ENCODE measurements at regions not wholly inside any gene's neighbourhood (a gene's known extent, or its start where the extent isn't known, plus 50 kb on each side); places are given as distances from the start of the nearest gene placed in this dataset.

GRCh38 chr15:66875588-66876420 lies 173.8 kb downstream of the SMAD6 start:
- Mint-ChIP-seq H3K4me3 (no peak overlapping the region), H3K4me1 (peaks cover 9% of the 10 kb centered on the region), H3K36me3 (ENCODE audit: low read depth) (no peaks in the 10 kb centered on the region), H3K27me3 (peaks cover 15% of the 10 kb centered on the region), H3K27ac (no peak overlapping the region), H3K9me3 (no peaks in the 10 kb centered on the region)
- ChIA-PET CTCF (no interaction called here), POLR2A (no interaction called here)
- DNase-seq, result no peak

- peaks cover 15% of the 10 kb centered on the region for H3K27me3 Mint-ChIP-seq
- no peaks in the 10 kb centered on the region for H3K36me3 Mint-ChIP-seq (ENCODE audit: low read depth)
- CTCF ChIA-PET, result no interaction called here
- H3K27ac Mint-ChIP-seq, result no peak overlapping the region
- no peak overlapping the region for H3K4me3 Mint-ChIP-seq
- peaks cover 9% of the 10 kb centered on the region for H3K4me1 Mint-ChIP-seq
- POLR2A ChIA-PET, result no interaction called here
- no peaks in the 10 kb centered on the region for H3K9me3 Mint-ChIP-seq
- no peak for DNase-seq
Measured at GRCh38 chr15:66876421-66876730, 174.3 kb downstream of the SMAD6 start.

- Mint-ChIP-seq H3K9me3 (no peaks in the 10 kb centered on the region), H3K36me3 (ENCODE audit: low read depth) (no peaks in the 10 kb centered on the region), H3K27me3 (peaks cover 14% of the 10 kb centered on the region), H3K4me1 (peaks cover 7% of the 10 kb centered on the region), H3K27ac (no peak overlapping the region), H3K4me3 (no peak overlapping the region)
- CTCF ChIA-PET, result no interaction called here
- POLR2A ChIA-PET, result no interaction called here
- no peak for DNase-seq
Measured at GRCh38 chr15:66876731-66877476, 174.9 kb downstream of the SMAD6 start.

DNA sequence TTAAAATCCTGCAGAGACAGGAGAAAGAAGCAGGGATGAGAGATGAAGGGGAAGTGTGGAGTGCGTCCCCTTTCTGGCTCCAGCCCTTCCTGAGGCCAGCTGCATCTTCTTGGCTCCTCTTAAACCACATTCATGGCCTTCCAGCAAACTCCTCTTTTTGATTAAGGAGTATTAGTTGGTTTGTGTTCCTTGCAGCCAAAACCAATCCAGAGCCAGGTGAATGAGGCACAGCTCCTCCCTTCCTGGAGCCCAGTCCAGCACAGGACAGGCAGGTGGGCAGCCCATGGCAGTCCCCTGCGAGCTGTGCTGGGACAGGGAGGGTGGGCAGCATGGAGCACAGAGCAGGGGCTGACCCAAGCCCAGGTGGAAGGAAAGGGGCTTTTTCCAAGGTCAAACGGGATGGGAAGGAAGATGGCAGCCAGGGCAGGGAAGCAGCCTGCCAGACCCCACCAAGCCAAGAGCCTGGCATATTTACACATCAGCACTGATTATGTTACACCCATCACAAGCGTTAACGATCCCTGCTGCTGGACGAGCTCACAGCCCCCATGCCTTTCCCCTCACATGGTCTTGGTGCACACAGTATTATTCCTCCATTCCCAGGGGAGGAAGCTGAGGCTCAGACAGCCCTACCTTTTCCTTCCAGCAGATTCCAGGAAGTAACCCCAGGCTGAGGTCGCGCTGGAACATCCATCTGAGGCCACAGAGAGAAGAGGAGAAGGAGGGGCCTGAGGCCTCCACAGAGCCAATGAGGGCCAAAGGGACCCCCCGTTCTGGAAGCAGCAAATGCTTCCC lies 175.6 kb downstream of the SMAD6 start:
- no peak overlapping the region for H3K4me3 Mint-ChIP-seq
- H3K36me3 Mint-ChIP-seq (ENCODE audit: low read depth), result no peaks in the 10 kb centered on the region
- ChIA-PET POLR2A (no interaction called here), CTCF (no interaction called here)
- no peaks in the 10 kb centered on the region for H3K9me3 Mint-ChIP-seq
- peaks cover 10% of the 10 kb centered on the region for H3K27me3 Mint-ChIP-seq
- no peak for DNase-seq
- H3K4me1 Mint-ChIP-seq, result no peaks in the 10 kb centered on the region
- no peak overlapping the region for H3K27ac Mint-ChIP-seq

DNA sequence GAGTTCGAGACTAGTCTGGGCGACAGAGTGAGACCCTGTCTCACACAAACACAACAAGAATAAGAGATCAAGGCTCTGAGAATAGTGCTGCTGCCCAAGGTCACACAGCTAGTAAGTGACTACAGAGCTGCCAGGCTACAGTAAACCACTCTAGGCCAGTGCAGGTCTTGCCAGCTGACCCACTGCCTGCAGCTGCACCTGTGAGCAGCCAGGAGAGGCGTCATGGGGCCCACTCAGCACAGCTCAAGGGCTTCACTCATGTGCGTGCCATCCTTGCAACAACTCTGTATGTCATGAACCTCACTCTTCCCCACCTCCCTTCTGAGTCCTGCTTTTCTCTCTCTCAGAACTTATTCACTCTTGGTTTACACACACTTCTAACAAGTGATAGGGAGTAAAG lies 176.7 kb downstream of the SMAD6 start:
- H3K9me3 Mint-ChIP-seq, result no peaks in the 10 kb centered on the region
- CTCF ChIA-PET, result no interaction called here
- H3K4me1 Mint-ChIP-seq, result no peaks in the 10 kb centered on the region
- H3K4me3 Mint-ChIP-seq, result no peak overlapping the region
- peaks cover 11% of the 10 kb centered on the region for H3K27me3 Mint-ChIP-seq
- POLR2A ChIA-PET, result no interaction called here
- no peaks in the 10 kb centered on the region for H3K36me3 Mint-ChIP-seq (ENCODE audit: low read depth)
- no peak for DNase-seq
- H3K27ac Mint-ChIP-seq, result no peak overlapping the region

DNA sequence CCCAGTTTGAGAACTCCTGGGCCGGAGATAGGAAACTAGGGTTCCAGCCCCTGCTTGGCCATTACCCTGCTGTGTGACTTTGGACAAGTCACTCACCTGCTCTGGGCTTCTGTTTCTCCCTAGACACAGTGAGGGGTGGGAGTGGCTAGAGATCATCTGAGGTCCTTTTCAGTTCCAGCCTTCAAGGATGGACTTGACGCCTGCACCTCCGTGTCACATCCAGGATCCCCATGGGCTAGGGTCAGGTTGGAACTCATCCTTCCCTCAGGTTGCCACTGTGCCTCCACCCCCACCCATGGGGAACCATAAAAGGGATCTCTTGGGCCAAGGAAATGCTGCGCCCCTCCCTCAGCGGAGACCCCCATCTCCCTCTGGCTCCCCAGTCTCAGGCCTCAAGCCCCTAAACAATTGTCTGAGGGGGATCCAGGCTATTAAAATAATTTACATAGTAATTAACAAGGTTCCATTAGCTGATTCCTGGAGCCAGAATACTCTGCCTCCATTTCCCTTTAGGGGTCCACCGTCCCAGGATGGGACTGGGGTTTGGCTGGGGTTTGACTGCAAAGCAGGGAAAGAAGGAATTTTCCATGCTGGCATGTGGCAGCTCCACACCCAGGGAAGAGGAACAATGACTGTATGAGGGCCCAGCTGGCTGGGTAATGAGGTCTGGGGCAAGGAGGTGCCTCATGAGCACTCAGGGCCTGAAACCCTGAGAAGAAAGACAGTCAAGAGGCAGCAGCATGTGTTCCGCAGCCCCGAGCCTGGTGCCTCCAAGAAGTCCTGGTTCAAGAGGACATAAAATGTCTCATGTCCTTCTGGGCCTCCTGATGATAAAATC lies 177.7 kb downstream of the SMAD6 start:
- Mint-ChIP-seq H3K27ac (no peak overlapping the region), H3K4me3 (no peak overlapping the region), H3K36me3 (ENCODE audit: low read depth) (no peaks in the 10 kb centered on the region), H3K9me3 (no peaks in the 10 kb centered on the region), H3K4me1 (no peaks in the 10 kb centered on the region), H3K27me3 (peaks cover 13% of the 10 kb centered on the region)
- POLR2A ChIA-PET, result no interaction called here
- no peak for DNase-seq
- CTCF ChIA-PET, result no interaction called here

DNA sequence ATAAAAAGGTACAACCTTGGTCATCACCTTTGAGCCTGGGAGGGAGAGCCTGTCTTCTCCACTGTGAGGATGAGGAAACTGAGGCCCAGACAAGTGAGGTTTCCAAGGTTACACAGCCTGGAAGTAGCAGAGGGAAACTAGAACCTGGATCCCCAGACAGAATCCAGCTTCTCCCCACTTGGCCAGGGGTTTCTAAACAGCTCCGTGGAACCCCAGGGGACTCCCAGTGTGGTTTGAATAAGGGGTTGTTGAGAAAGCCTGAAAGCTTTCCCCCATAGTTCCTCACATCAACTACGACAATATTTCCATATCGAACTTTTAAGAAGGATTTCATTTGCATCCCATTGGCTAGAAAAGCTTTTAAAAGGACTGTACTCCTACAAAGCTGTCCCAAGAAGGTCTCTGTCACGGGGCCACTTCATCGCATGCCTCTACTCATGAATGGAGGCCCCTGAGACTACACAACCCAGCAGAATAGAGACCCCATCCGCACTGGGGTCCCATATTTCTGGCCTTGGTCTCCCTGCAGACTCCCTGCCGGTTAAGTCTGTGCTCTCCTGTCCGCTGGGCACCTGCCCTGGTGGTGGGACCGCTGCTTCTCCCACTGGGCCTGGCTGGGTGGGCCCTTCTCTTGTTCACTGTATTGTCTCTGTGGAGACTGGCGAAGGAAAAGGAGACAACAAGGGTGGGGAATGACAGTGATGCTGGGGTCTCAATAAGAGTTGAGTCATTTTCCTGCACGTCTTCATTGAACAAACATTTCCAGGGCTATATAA lies 178.5 kb downstream of the SMAD6 start:
- Mint-ChIP-seq H3K4me1 (no peaks in the 10 kb centered on the region), H3K27me3 (peaks cover 13% of the 10 kb centered on the region), H3K9me3 (no peaks in the 10 kb centered on the region), H3K4me3 (no peak overlapping the region), H3K27ac (no peak overlapping the region), H3K36me3 (ENCODE audit: low read depth) (no peaks in the 10 kb centered on the region)
- CTCF ChIA-PET, result no interaction called here
- POLR2A ChIA-PET, result no interaction called here
- no peak for DNase-seq

DNA sequence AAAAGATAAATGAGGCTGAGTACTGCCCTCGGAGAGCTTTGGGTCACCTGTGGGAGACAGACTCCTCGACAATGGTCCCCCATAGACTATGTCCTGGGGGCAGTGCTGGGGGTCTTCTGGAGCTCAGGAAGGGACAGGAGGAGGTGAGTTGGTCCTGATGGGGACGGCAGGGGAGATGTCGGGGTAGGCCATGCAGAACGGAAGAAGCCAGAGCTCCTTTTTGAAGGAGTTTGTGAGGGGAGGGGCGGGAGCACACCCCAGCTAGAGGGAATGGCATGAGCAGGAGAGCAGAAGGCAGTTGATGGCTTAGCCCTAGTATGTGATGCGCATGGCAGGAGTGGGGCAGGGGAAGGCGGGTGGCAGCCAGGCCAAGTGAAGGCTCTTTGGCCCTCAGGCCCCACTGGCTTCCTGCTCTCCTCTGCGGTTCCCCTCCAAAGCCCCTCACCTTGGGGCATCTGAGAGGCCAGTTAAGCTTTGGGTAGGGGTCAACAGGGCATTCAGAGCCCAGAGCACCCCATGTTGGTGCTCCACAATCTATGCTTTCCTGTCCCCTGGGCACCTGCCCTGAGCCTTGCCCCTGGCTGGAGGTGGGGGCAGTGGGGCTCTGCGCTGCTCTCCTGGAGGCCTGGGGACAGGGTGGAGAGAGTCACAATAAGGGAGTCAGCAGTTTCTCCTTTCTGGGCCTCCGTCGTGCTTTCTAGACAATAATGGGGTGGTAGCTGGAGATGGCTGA lies 179.3 kb downstream of the SMAD6 start:
- peaks cover 13% of the 10 kb centered on the region for H3K27me3 Mint-ChIP-seq
- H3K4me3 Mint-ChIP-seq, result no peak overlapping the region
- POLR2A ChIA-PET, result no interaction called here
- no peak for DNase-seq
- CTCF ChIA-PET, result no interaction called here
- no peaks in the 10 kb centered on the region for H3K9me3 Mint-ChIP-seq
- no peak overlapping the region for H3K27ac Mint-ChIP-seq
- H3K36me3 Mint-ChIP-seq (ENCODE audit: low read depth), result no peaks in the 10 kb centered on the region
- no peaks in the 10 kb centered on the region for H3K4me1 Mint-ChIP-seq

DNA sequence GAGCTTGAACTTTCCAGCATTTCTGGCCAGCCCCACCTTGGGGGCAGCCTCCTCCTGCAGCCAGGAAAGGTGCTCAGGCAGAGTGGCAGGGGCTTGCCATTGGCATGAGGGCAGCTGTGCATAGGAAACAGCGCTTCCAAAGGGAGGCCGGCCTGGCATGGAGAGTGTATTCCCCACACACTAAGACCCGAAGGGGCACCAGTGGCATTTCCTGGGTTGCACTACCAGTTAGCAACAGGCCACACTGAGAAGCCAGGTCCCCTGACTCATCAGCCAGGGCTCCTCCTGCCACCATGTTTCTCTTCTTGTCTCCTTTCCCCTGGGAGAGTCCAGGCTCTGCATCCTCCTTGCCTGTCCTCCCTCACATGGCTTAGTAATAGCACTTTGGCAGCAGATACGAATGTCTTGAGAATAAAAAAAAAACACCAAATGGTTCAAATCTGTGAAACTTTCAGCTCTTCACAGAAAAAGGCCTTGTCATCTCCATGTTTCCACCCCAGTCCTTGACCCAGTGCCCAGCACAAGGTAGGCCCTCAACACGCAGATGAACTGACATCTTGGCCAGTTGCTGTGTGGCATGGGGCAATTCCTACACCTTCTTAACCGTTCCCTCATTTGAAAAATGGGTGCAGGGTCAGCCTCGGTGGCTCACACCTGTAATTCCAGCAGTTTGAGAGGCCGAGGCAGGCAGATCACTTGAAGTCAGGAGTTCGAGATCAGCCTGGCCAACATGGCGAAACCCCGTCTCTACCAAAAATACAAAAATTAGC lies 180.4 kb downstream of the SMAD6 start:
- H3K27me3 Mint-ChIP-seq, result peaks cover 11% of the 10 kb centered on the region
- POLR2A ChIA-PET, result no interaction called here
- CTCF ChIA-PET, result no interaction called here
- no peaks in the 10 kb centered on the region for H3K36me3 Mint-ChIP-seq (ENCODE audit: low read depth)
- no peak overlapping the region for H3K4me3 Mint-ChIP-seq
- H3K27ac Mint-ChIP-seq, result no peak overlapping the region
- no peaks in the 10 kb centered on the region for H3K4me1 Mint-ChIP-seq
- no peaks in the 10 kb centered on the region for H3K9me3 Mint-ChIP-seq
- no peak for DNase-seq

- DNase-seq, result no peak
- ChIA-PET CTCF (interaction anchor here (1.1 kb wide), 1 partner anchor 20 kb away, joined by 3 read pairs; no protein-coding TSS in a partner anchor), POLR2A (interaction anchor here (0.6 kb wide), 1 partner anchor 257 kb away, joined by 4 read pairs; no protein-coding TSS in a partner anchor)
- H3K9me3 Mint-ChIP-seq, result peaks cover 3% of the 10 kb centered on the region
- no peaks in the 10 kb centered on the region for H3K4me1 Mint-ChIP-seq
- H3K27ac Mint-ChIP-seq, result no peak overlapping the region
- H3K27me3 Mint-ChIP-seq, result peaks cover 13% of the 10 kb centered on the region
- no peaks in the 10 kb centered on the region for H3K36me3 Mint-ChIP-seq (ENCODE audit: low read depth)
- H3K4me3 Mint-ChIP-seq, result no peak overlapping the region
Measured at GRCh38 chr15:66883284-66883911, 181.4 kb downstream of the SMAD6 start.

DNA sequence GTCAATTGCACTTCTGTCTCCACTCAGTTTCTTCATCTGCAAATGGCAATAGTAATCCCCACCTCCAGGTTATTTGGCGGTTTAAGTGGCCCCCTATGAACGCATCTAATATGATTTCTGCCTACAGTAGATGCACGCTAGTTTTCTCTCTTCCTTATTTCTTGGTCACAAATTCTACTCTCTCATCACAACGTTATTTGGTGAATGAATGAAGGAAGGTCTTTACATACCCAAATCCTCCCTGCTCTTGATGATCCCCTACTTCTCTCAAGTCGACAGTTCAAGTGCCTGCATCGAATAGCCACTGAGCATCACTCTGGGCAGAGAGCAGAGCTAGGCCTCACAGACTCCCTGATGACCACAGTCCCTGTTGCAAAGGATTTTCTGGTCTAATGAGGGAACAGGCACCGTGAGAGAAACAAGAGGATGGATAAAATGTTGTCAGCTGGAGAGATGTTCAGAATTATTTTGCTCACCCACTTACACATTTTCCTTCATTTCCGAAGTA lies 181.2 kb upstream of the SMAD3 start:
- Mint-ChIP-seq H3K4me3 (no peak overlapping the region), H3K27me3 (peaks cover 13% of the 10 kb centered on the region), H3K4me1 (no peaks in the 10 kb centered on the region), H3K27ac (no peak overlapping the region), H3K9me3 (peaks cover 5% of the 10 kb centered on the region), H3K36me3 (ENCODE audit: low read depth) (no peaks in the 10 kb centered on the region)
- POLR2A ChIA-PET, result no interaction called here
- CTCF ChIA-PET, result interaction anchor here (1.1 kb wide), 1 partner anchor 21 kb away, joined by 3 read pairs; no protein-coding TSS in a partner anchor
- DNase-seq, result no peak

All from activated CD4-positive, alpha-beta memory T cell treated with anti-CD3 and anti-CD28 coated beads, Interleukin-2, amount 10 ng/mL, durations not matched to agents 7 days and 5 days (primary cell).